ENCODE measurements at regions not wholly inside any gene's neighbourhood (a gene's known extent, or its start where the extent isn't known, plus 50 kb on each side); places are given as distances from the start of the nearest gene placed in this dataset.
"Not testable (repeated sequence)": the region's sequence is repeated elsewhere in the genome, so short reads cannot be mapped to it uniquely, and the experiment has no call there.

DNA sequence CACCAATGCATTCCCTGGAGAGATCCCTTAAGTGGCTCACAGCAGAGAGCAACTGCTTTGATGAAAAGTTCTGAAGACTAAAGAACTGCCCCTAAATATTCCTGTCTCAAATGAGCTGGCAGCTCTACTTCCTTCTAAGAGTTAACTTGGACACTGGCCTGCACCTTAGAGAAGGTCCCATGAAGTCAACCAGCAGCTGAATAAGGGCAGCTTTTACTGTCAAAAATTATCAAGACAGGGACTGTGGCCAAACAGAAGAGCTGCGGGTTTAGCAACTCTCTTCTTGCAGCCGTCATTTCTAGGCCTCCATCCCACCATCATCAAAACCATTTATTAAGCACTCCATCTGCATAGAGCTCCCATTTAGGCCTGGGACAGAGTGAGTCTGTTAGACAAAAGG, 491.1 kb upstream of the TSHZ3 start:
- DNase-seq (ENCODE audit: low read depth in 2 of 3, low spot score in 1 of 3) = no peak

DNA sequence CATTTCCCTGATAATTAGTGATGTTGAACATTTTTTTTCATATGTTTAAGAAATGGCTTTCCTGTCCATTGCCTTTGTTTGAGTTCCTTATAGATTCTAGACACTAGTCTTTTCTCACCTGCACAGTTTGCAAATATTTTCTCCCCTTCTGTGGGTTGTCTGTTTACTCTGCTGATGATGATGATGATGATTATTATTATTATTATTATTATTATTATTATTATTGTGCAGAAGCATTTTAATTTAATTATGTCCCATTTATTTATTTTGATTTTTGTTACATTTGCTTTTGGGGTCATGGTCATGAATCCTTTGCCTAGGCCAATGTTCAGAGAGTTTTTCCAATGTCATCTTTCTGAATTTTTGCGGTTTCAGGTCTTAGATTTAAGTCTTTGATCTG, 492.5 kb upstream of the TSHZ3 start:
- no peak for DNase-seq (ENCODE audit: low read depth in 2 of 3, low spot score in 1 of 3)

DNA sequence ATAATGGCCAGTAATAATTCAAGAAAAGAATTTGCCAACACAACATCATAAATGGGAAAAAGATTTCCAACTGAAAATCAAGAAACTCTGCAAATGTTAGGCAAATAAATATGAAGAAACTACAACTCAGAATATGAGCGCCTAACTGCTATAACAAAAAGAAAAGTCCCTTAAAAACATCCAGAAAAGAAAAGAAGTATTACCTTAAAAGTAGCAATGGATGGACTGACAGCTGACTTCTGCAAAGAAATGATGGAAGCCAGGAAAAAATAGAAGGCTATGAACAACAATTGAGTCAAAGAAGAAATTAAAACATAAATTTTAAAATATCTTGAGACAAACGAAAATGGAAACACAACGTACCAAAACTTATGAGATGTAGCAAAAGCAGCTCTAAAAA, 482.3 kb upstream of the ZNF507 start:
- no peak for DNase-seq (ENCODE audit: low read depth in 2 of 3, low spot score in 1 of 3)

DNA sequence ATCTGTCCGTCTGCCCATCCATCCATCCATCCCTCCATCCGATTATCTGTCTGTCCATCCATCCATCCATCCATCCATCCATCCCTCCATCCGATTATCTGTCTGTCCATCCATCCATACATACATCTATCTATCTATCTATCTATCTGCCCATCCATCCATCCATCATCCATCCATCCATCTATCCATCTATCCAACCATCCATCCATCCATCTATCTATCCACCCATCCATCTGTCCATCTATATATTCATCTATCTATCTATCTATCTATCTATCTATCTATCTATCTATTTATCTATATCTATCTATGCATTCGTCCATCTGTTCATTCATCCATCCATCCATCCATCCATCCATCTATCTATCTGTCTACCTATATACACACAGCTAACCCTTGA, 471.1 kb upstream of the ZNF507 start:
- no peak for DNase-seq (ENCODE audit: low read depth in 2 of 3, low spot score in 1 of 3)

DNA sequence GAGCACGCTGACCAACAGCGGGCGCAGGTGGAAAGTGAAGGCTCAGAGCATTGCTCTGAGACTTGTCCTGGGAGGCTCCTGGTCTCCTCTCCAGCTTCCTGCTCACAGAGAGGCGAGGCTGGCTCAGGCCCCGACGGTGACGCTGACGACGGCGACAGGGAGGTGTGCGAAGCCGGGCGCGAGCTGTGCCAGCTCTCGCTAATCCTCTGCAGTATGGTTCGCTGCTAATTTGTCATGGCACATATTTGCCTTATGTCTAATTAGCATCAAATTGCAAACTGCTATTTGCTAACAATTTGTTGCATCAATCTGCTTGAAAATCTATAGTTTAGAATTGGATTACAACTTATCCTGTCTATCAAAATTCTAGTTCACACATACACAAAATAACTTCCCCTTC, 469.8 kb upstream of the ZNF507 start:
- no peak for DNase-seq (ENCODE audit: low read depth in 2 of 3, low spot score in 1 of 3)

DNA sequence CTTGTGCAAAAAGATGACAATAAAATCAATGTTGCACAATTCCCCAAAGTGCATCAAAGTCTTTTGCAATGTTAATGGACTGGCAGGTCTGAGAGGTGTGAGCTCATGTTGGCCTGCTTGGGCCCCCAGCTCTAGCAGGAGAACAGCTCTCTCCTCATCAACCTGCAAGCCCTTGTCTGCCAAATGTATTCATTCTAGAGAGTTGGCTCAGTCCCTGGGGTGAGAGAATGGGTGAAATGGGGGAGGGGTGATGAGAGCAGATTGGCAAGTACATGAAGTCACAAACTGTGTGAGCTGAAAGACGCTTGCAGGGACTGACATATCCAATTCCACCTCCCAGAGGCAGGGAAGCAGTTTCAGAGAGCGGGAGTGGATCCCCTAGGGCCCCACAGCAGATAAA, 465.1 kb upstream of the ZNF507 start:
- no peak for DNase-seq (ENCODE audit: low read depth in 2 of 3, low spot score in 1 of 3)

DNA sequence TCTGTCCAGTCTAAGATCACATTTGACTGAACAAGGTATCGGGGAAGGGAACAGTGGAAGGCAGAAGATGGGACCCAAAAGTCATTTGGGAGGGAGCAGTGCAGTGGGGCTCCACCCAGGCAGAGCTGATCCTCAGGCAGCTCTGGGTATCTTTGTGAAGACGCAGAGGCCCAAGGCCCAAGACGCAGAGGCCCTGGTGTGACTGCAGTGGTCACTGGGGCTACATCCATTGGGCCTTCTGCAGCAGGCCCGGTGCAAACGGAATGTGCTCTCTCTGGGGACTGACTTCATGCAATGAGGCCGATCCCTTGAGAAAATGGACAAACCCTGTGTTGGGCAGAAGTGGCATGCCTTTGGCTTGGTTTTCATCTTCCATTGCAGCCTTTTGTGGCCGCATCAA, 463.4 kb upstream of the ZNF507 start:
- DNase-seq (ENCODE audit: low read depth in 2 of 3, low spot score in 1 of 3) = no peak

DNA sequence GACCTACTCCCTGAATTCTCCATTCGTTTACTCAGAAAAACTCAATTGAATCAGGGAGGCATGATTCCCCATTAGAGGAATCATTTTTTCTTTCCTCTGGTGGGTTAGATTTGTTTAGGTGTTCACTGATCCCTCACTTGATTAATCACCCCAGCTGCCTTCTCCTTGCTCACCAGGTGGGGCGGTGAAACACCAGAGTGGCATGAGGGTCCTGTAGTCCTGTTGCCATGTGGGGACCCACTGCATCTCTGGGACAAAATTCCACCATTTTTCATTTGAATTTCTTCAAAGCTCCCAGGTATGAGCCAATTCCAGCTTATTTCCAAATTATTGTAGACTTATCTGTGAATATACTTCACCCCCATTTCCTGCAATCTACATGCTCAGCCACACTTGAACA, 462.7 kb upstream of the ZNF507 start:
- no peak for DNase-seq (ENCODE audit: low read depth in 2 of 3, low spot score in 1 of 3)

DNA sequence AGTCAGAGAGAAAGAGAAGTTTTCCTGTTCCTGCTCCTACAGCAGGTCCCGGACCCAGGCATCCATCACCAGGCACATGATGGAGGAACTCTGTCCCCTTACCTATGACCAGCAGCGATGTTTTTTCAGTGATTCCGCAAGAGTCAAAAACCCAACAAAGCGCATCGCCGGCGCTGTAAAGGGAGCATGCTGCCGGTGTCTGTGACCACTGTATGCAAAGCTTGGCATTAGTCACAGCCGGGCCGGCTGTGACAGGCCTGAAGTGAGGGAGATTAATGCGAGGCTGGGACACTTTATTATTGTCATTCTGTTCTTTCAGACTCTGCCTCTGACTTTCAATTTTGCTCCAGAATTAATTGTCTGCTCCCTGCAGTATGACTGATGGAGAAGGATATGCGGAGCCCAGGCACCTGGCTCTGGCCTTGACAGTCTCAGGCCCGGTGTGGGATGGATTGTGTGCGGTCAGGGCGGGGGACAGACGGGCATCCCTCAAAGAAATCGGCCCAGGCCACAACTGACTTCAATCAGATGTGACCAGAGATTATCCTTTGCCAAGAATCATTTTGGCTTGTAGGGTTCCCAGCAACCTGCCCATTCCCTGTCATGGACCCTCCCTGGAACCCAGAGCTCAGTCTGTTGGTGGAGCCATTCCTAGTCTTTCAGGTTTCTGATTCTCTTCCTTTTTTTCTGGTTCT, 462.0 kb upstream of the ZNF507 start:
- no peak for DNase-seq (ENCODE audit: low read depth in 2 of 3, low spot score in 1 of 3)

DNA sequence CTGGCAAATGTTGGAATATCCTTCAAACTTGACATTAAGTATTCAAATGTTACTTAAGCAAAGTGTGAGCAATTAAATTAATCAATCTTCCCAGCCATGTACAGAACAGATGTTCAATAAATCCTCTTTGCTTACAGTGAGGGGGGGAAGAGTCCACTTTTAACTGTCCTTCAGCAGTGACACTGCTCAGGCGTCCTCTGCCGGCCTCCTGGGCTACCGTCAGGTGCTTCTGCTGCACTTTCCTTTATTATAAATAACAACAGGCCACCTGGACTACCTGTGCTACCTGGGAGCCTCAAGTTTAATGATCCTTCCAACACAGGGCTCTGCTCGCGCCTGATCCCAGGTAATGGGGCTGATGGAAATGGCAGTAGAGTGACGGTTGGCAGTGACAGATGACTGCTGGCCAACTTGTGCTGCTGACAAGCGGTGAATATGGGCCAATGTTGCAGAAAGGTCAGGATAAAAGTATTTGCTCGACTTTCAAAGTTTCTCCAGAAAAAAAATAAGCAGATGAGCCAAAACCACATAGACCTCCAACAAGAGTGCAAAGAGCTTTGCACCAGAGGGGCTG, 460.0 kb upstream of the ZNF507 start:
- DNase-seq (ENCODE audit: low read depth in 2 of 3, low spot score in 1 of 3) = no peak

DNA sequence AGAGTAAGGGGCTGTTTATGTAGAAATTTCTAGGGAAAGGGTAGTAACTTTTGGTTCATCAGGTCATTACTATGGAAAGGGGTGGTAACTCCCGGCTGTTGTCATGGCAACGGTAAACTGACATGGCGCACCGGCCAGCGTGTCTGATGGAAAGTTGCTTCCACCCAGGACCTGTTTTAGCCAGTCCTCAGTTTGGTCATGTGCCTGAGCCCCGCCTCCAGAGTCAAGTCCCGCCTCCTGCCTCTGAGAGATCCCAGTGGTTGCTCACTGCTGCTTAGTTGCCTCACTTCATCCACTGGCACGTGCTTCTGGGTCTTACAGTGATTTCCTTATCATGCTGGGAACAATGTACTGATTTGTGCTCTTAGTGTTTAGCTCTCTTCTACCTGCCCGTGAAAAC, 455.2 kb upstream of the ZNF507 start:
- no peak for DNase-seq (ENCODE audit: low read depth in 2 of 3, low spot score in 1 of 3)

DNA sequence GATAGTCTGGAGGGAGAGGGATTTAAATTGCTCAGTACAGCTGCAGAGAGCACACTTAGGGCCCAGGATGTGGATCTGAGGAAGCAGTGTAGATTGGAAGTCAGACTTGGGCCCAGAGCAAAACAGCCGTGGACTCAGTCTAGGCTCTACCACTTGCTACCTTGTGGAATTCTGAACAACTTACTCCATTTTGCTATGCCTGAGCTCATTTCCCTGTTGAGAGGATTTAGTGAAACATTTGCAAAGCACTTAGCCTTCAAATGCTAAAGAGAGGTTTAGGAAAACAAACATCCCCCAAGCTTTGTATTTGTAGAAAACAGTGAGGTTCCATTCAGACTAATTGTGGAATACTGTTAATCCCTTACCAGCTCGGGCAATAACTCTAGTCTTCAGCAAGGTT, 453.4 kb upstream of the ZNF507 start:
- no peak for DNase-seq (ENCODE audit: low read depth in 2 of 3, low spot score in 1 of 3)

DNA sequence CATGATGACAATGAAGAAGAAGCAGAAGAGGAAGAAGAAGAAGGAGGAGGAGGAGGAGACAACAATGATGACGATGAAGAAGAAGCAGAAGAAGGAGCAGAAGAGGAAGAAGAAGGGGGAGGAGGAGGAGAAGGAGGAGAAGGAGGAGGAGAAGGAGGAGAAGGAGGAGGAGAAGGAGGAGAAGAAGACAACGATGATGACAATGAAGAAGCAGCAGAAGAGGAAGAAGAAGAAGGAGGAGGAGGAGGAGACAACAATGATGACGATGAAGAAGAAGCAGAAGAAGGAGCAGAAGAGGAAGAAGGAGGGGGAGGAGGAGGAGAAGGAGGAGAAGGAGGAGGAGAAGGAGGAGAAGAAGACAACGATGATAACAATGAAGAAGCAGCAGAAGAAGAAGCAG, 451.9 kb upstream of the ZNF507 start:
- DNase-seq (ENCODE audit: low read depth in 2 of 3, low spot score in 1 of 3) = not testable (repeated sequence)

DNA sequence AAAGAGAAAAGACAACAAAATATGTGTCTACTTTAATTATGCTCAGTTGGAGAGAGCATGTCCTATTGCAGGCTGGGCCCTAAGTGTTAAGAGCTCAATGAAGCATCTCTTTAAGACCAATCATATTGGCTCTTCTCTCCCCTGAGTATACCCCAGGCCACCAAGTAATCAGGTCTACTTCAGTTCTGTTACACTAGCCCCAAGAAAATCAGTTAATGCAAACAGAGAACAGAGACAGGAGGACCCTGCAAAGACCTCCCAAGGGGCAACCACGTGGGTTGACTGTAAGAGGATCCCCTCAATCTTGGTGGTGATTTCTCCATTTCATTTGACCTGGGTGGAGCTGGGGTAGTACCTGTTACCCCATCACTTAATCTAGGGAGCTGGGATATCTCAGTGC, 451.0 kb upstream of the ZNF507 start:
- no peak for DNase-seq (ENCODE audit: low read depth in 2 of 3, low spot score in 1 of 3)

DNA sequence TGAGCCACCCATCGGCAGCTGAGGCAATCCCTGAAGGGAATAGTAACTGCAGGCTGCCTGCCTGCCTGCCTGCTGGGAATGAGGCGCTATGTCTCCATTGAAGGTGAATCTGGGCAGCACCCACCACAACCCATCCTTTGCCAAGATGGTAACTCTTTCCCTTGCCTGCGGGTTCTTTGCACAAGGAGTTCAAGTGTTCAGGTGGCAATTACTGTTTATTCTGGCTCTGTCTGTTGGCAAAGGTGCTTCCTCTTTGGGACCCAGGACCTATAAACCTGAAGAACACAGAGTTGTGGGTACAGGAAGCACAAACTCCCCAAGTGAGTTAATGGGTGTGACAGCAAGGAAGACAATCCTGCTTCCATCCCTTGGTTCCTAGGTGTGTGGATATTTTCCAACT, 448.1 kb upstream of the ZNF507 start:
- no peak for DNase-seq (ENCODE audit: low read depth in 2 of 3, low spot score in 1 of 3)

DNA sequence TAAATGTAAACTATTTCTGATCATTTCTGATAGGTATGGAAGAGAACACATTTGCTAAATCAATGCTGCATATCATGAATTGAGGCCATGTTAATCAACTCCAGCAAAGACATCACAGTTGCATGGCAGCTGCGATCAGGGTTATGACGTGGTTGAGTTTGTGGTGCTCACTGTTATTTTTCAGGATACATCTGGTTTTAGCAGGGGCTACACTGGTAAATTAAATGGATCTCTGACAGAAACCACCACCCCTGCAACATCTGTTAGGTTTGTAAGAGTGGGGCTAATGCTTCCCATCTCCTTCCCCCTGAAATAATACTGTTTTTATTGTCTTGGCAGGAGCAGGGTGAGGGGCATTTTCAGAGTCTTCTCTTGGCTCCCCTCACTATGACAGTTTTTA, 444.4 kb upstream of the ZNF507 start:
- no peak for DNase-seq (ENCODE audit: low read depth in 2 of 3, low spot score in 1 of 3)

DNA sequence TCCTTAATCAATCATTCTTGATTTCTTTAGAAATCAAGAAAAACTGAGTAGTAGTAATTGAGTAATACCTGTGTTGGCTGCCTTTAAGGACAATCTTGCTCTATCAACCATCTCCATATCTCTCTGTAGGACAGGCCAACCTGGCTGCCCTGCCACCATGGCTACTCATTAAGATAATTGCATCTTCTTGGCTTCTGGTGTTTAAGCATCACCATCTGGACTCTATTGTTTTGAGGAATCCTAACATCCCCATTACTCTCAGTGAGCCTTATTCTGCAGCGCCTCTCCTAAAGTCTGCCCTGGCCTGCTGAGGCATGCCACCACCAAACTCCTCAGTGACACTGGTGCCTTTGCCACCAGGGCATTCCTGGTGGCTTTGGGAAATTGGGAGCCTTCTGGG, 442.6 kb upstream of the ZNF507 start:
- DNase-seq (ENCODE audit: low read depth in 2 of 3, low spot score in 1 of 3) = no peak

DNA sequence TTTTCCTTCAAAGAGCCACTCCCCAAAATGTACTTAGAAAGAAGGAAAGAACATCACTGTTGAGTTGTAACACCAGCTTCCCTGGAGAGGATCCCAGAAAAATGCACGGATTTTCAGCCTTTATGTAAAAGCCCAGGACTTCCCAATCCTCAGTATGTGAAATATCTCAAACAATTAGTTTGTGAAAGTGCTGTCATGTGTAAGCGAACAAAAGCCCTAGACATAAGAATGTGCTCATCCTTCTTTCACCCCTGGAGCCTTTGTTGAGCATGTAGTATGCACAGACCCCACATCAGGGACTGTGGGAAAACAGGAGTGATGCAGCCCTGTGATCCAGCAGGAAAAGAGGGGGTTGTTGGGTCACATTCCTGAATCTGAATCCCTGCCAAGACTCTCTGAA, 441.4 kb upstream of the ZNF507 start:
- DNase-seq (ENCODE audit: low read depth in 2 of 3, low spot score in 1 of 3) = no peak

DNA sequence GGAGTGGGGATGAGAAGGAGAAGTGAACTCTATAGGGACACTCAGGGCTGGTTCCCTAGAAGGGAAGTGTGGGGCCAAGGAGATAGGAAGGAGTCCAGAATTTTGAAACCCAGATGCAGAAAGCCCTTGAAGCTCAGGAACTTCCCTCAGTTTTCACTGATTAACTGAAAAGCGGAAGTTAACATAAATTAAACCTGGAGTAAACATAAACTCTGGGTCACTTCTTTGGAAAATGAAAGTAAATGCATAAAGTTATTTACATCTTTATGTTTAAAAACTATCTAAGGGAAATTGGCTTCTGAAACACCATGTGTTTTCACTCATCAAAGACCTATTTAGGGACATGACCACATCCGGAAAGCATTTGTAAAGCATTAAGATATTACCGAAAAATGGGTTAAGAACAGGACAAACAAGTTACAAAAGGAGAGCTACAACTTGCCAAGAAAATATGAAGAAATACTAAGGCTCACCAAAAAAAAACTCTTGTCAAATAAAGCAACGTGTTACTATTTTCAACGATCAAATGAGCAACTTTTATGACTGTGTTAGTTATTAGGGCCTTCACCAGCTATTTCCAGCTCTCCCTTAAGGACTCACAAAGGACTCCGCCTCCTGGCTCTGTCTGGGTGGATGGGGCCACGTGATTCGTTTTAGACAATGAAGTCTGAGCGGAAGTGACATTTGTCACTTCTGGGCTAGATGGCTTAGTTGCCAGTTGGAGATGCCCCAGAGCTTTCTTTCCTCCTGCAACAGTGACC, 439.1 kb upstream of the ZNF507 start:
- no peak for DNase-seq (ENCODE audit: low read depth in 2 of 3, low spot score in 1 of 3)

DNA sequence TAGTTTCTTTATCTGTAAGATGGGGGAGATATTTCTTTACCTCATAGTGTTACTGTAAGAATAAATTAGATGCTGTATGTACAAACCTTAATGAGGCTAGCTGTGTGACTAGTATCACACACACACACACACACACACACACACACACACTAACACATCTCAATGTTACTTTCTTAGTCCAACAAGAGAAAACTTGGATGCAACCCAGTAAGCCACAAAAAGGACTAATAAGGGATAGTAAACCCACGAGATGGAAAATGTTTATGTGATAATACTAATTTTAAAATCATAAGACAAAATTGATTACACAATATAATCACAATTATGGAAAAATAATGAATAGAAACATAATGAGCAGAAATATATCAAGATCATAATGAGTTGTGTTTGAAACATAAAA, 437.7 kb upstream of the ZNF507 start:
- DNase-seq (ENCODE audit: low read depth in 2 of 3, low spot score in 1 of 3) = no peak

DNA sequence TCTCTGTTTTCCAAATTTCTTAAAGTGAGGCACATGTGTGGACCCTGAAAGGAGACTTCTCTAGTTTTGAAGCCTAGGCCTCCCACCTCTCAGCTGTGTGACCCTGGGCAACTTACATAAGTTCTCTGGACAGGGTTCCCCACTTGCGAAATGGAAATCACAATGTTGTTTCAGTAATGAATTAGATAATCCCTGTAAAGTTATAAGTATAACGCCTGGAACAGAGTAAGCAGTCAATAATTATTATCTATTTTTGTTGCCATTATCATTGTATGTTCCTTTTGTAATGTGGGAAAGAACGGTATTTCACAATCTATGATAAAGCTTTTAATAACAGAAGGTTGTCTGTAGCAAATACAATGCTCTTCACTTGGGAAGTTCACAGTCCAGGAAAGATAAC, 437.3 kb upstream of the ZNF507 start:
- no peak for DNase-seq (ENCODE audit: low read depth in 2 of 3, low spot score in 1 of 3)

DNA sequence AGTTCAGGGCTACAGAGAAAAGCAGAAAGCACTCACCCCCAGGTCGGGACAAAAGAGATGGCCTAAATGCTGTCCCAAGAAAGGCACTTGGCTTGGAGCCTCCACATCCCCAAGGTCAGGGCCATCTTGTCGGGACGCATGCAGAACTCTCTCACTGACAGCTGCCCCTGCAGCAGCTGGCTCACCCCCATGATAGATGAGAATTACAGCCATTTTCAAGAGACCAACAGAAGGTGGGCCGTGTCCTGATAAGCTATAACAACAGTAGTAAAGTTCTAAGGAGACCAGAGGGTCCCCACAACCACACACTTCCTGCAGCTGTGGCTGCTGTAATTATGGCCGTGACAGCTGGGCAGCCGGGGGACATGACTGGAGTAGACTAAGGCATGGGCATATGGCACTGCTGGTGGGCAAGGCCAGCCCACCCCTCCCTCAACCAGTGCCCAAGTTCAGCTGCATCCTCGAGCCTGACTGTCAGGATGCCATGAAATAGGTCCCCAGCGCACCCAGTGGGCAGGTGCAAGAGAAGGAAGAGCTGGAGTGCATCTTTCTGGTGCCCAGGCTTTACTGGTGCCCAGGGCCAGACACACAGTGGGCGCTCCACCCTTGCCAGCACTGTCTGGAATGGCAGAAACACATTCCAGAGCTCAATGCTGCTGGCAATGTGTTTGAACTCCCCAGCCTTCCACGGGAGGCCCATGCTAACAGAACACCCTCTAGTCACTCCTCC, 436.7 kb upstream of the ZNF507 start:
- DNase-seq (ENCODE audit: low read depth in 2 of 3, low spot score in 1 of 3) = no peak

All from stimulated activated CD4-positive, alpha-beta T cell treated with anti-CD3 and anti-CD28 coated beads, Interleukin-12 subunit alpha, Interleukin-12 subunit beta, amount 100 ng/mL, for 48 hours (primary cell).